Neural cell (in vitro differentiated cells): ENCODE measurements at regions not wholly inside any gene's neighbourhood (a gene's known extent, or its start where the extent isn't known, plus 50 kb on each side); places are given as distances from the start of the nearest gene placed in this dataset.

ENCODE experiments used
- H2AFZ ChIP-seq: fragments of 200-600, 300-800 bp; sonication (generic), shearing (Covaris generic); 2 replicates; pipeline ENCODE4 v1.6.0; 2014; ENCODE audit warnings: low read depth, mild to moderate bottlenecking, antibody characterized with exemption, low read length, moderate library complexity
- H3F3A ChIP-seq: fragments of 200-600 bp; shearing (Covaris generic); 2 replicates; pipeline ENCODE4 v1.6.1; 2016; ENCODE audit warnings: mild to moderate bottlenecking, moderate library complexity, mixed read lengths, antibody characterized with exemption, low read length; ENCODE audit not compliant: insufficient read depth, poor library complexity, severe bottlenecking
- H3K27ac ChIP-seq: fragments of 200-600, 300-800 bp; sonication (generic), shearing (Covaris generic); 2 replicates; pipeline ENCODE4 v1.5.1; 2014; ENCODE audit warnings: mild to moderate bottlenecking, low read length, moderate library complexity
- H3K27me3 ChIP-seq: fragments of 300-800, 200-600 bp; sonication (generic), shearing (Covaris generic); 2 replicates; pipeline ENCODE4 v1.6.0; 2014; ENCODE audit warnings: mild to moderate bottlenecking, low read depth, low read length, moderate library complexity; ENCODE audit not compliant: insufficient read depth
- H3K36me3 ChIP-seq: fragments of 300-800, 200-600 bp; sonication (generic), shearing (Covaris generic); 2 replicates; pipeline ENCODE4 v1.5.1; 2014; ENCODE audit warnings: mild to moderate bottlenecking, antibody characterized with exemption, low read length, moderate library complexity; ENCODE audit not compliant: insufficient read depth
- H3K4me2 ChIP-seq: fragments of 300-800, 200-600 bp; sonication (generic), shearing (Covaris generic); 2 replicates; pipeline ENCODE4 v1.6.0; 2014; ENCODE audit warnings: mild to moderate bottlenecking, low read length
- H3K4me3 ChIP-seq: fragments of 300-800, 200-600 bp; sonication (generic), shearing (Covaris generic); 2 replicates; pipeline ENCODE4 v1.5.1; 2014; ENCODE audit warnings: mild to moderate bottlenecking, low read length, moderate library complexity
- H3K79me2 ChIP-seq: fragments of 200-600 bp; shearing (Covaris generic); replicated peaks from 2 replicates; pipeline ENCODE4 v1.6.0; 2014; ENCODE audit warnings: mild to moderate bottlenecking, low read length, moderate library complexity; ENCODE audit not compliant: insufficient read depth
- H3K9ac ChIP-seq: fragments of 300-800, 200-600 bp; sonication (generic), shearing (Covaris generic); 2 replicates; pipeline ENCODE4 v1.6.1; 2016; ENCODE audit warnings: mild to moderate bottlenecking, low read length, mixed read lengths
- H3K9me2 ChIP-seq: fragments of 200-600 bp; shearing (Covaris generic); 2 replicates; pipeline ENCODE4 v1.6.1; 2016; ENCODE audit warnings: mild to moderate bottlenecking, low read length, mixed read lengths; ENCODE audit not compliant: insufficient read depth
- H3K9me3 ChIP-seq: fragments of 200-600, 300-800 bp; sonication (generic), shearing (Covaris generic); 2 replicates; pipeline ENCODE4 v1.6.1; 2016; ENCODE audit warnings: mild to moderate bottlenecking, mixed run types, low read length, moderate library complexity, mixed read lengths
- H4K20me1 ChIP-seq: fragments of 200-600 bp; shearing (Covaris generic); 2 replicates; pipeline ENCODE4 v1.6.1; 2016; ENCODE audit warnings: mild to moderate bottlenecking, mixed run types; ENCODE audit not compliant: insufficient read depth
- CTCF ChIP-seq: fragments of 450-650 bp; IDR thresholded peaks from 2 replicates; pipeline ENCODE4 v1.5.1; 2014; ENCODE audit warnings: antibody characterized with exemption, mild to moderate bottlenecking, moderate library complexity; ENCODE audit not compliant: poor library complexity, severe bottlenecking
- EP300 ChIP-seq: fragments of 450-650 bp; conservative IDR thresholded peaks from 2 replicates; pipeline ENCODE4 v1.6.1; 2014; ENCODE audit warnings: antibody characterized with exemption, mild to moderate bottlenecking, moderate library complexity; ENCODE audit not compliant: poor library complexity, severe bottlenecking
- EZH2 ChIP-seq: fragments of 200-600, 300-800 bp; shearing (Covaris generic), sonication (generic); IDR thresholded peaks from 2 replicates; pipeline ENCODE4 v1.6.1; 2014; ENCODE audit warnings: antibody characterized with exemption, low read length, borderline replicate concordance, mild to moderate bottlenecking; ENCODE audit not compliant: insufficient read depth, poor library complexity, severe bottlenecking
- MXI1 ChIP-seq: fragments of 450-650 bp; conservative IDR thresholded peaks from 2 replicates; pipeline ENCODE4 v1.6.1; 2014; ENCODE audit warnings: antibody characterized with exemption, mild to moderate bottlenecking; ENCODE audit not compliant: poor library complexity, severe bottlenecking
- POLR2AphosphoS5 ChIP-seq: IDR thresholded peaks from 2 replicates; pipeline ENCODE4 v1.6.1; 2012
- RAD21 ChIP-seq: fragments of 450-650 bp; conservative IDR thresholded peaks from 2 replicates; pipeline ENCODE4 v1.6.1; 2014; ENCODE audit warnings: antibody characterized with exemption, mild to moderate bottlenecking, moderate library complexity
- SMC3 ChIP-seq: fragments of 450-650 bp; conservative IDR thresholded peaks from 2 replicates; pipeline ENCODE4 v1.6.1; 2014; ENCODE audit warnings: antibody characterized with exemption, mild to moderate bottlenecking, moderate library complexity; ENCODE audit not compliant: poor library complexity
- TAF1 ChIP-seq: IDR thresholded peaks from 2 replicates; pipeline ENCODE4 v1.6.1; 2012; ENCODE audit warnings: low read depth
- TF ChIP-seq, protein P1 (sequence below): IDR thresholded peaks from 2 replicates; pipeline ENCODE4 v1.6.1; 2012; ENCODE audit warnings: borderline replicate concordance

DNA sequence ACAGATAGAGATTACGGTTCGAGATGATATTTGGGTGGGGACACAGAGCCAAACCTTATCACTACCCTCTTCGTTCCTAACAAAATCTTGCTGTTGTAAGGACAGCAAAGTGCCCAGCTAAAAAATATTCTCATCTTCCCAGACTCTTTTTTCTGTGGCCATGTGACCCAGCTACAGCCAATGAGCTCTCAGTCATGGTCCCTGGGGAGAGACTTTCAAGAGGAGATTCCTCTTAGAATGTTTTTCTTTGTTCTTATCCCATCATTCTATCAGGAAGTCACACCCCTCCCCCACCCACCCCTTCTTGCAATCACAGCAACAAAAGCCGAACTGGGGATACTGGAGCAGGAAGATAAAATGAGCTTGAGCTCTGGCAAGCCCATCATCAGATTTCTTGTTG is 247.1 kb downstream of the CHRM3 start:
- Histone ChIP-seq H3K27ac (no peak overlapping the region), H3K9ac (no peak overlapping the region), H3K79me2 (no peaks in the 10 kb centered on the region), H2AFZ (no peak overlapping the region), H3K9me2 (no peaks in the 10 kb centered on the region), H3K4me3 (no peak overlapping the region), H3F3A (no peaks in the 10 kb centered on the region), H3K27me3 (no peaks in the 10 kb centered on the region), H3K4me2 (no peak overlapping the region), H3K36me3 (no peaks in the 10 kb centered on the region), H3K9me3 (no peaks in the 10 kb centered on the region), H4K20me1 (no peaks in the 10 kb centered on the region)
- TF ChIP-seq EZH2 (no peak), MXI1 (no peak), RAD21 (no peak), SMC3 (no peak), EP300 (no peak), CTCF (no peak), POLR2AphosphoS5 (no peak)
- TF ChIP-seq, protein P1, sequence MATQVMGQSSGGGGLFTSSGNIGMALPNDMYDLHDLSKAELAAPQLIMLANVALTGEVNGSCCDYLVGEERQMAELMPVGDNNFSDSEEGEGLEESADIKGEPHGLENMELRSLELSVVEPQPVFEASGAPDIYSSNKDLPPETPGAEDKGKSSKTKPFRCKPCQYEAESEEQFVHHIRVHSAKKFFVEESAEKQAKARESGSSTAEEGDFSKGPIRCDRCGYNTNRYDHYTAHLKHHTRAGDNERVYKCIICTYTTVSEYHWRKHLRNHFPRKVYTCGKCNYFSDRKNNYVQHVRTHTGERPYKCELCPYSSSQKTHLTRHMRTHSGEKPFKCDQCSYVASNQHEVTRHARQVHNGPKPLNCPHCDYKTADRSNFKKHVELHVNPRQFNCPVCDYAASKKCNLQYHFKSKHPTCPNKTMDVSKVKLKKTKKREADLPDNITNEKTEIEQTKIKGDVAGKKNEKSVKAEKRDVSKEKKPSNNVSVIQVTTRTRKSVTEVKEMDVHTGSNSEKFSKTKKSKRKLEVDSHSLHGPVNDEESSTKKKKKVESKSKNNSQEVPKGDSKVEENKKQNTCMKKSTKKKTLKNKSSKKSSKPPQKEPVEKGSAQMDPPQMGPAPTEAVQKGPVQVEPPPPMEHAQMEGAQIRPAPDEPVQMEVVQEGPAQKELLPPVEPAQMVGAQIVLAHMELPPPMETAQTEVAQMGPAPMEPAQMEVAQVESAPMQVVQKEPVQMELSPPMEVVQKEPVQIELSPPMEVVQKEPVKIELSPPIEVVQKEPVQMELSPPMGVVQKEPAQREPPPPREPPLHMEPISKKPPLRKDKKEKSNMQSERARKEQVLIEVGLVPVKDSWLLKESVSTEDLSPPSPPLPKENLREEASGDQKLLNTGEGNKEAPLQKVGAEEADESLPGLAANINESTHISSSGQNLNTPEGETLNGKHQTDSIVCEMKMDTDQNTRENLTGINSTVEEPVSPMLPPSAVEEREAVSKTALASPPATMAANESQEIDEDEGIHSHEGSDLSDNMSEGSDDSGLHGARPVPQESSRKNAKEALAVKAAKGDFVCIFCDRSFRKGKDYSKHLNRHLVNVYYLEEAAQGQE, result no peak

DNA sequence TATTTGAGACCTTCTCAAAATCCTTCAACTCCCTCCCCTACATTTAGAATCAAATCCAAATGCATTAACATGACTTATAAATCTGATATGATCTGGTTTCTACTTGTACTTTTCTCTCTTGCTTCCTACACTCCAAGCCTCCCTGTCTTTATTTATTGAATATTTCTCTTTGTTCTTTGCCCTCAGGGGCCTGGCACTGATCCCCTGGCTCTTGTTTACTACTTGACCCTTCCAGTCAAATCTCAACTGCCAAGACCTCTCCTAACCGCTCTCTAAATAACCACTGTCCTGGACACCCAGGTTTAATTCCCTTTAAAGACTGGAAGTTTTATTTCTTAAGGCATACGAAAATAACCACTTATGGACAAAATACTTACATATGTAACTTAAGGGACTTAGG is 248.9 kb downstream of the CHRM3 start:
- TF ChIP-seq, protein P1, result no peak
- TF ChIP-seq MXI1, result no peak
- TF ChIP-seq SMC3, result no peak
- no peak for TF ChIP-seq EZH2
- TF ChIP-seq POLR2AphosphoS5, result no peak
- no peak for TF ChIP-seq CTCF
- TF ChIP-seq TAF1, result no peak
- no peak for TF ChIP-seq EP300
- TF ChIP-seq RAD21, result no peak
- Histone ChIP-seq H3K9ac (no peak overlapping the region), H3K4me2 (no peak overlapping the region), H3K36me3 (no peaks in the 10 kb centered on the region), H4K20me1 (no peaks in the 10 kb centered on the region), H3F3A (no peaks in the 10 kb centered on the region), H3K4me3 (no peak overlapping the region), H3K27me3 (no peaks in the 10 kb centered on the region), H3K9me3 (no peaks in the 10 kb centered on the region), H3K79me2 (no peaks in the 10 kb centered on the region), H3K9me2 (no peaks in the 10 kb centered on the region), H2AFZ (no peak overlapping the region), H3K27ac (no peak overlapping the region)
